ENCODE measurements at regions not wholly inside any gene's neighbourhood (a gene's known extent, or its start where the extent isn't known, plus 50 kb on each side); places are given as distances from the start of the nearest gene placed in this dataset.

GRCh38 chr4:97072666-97073065 is 1070.6 kb downstream of the STPG2 start:
- TF ChIP-seq CTCF (IDR thresholded peaks at IDR 0.05 in 4 of 5, conservative IDR thresholded peaks at IDR 0.05 in 1 of 5): no peak
- TF ChIP-seq POLR2A (IDR thresholded peaks at IDR 0.05): no peak
